Keratinocyte (primary cell): ENCODE measurements at regions not wholly inside any gene's neighbourhood (a gene's known extent, or its start where the extent isn't known, plus 50 kb on each side); places are given as distances from the start of the nearest gene placed in this dataset.

Source experiments
- DNase-seq: peaks from one replicate; pipeline ENCODE4 v3.0.0-alpha.2; 2011; ENCODE audit warnings: low read depth, missing footprints, low spot score
- FAIRE-seq: peaks from 2 replicates; lab custom pipeline; 2011; peaks lifted over from hg19 to GRCh38; lab: Jason Lieb, UNC
- H2AFZ ChIP-seq: 2 replicates; pipeline ENCODE4 v1.6.0; 2012; ENCODE audit warnings: low read length, control low read depth, inconsistent platforms; ENCODE audit not compliant: control insufficient read depth
- H3K27ac ChIP-seq: 2 replicates; pipeline ENCODE4 v1.5.1; 2011; ENCODE audit warnings: low read length; ENCODE audit not compliant: control insufficient read depth, insufficient read depth
- H3K27me3 ChIP-seq: 3 replicates; pipeline ENCODE4 v1.6.0; 2011; ENCODE audit warnings: low read length; ENCODE audit not compliant: control insufficient read depth, insufficient read depth; ENCODE audit errors: extremely low read depth
- H3K36me3 ChIP-seq, 2 experiments: 2 replicates in 1 of 2; 3 replicates in 1 of 2; pipeline ENCODE4 v1.5.1; 2011; ENCODE audit warnings: low read length in 2 of 2, mild to moderate bottlenecking in 1 of 2; ENCODE audit not compliant: control insufficient read depth in 2 of 2, insufficient read depth in 2 of 2; ENCODE audit errors: extremely low read depth in 1 of 2
- H3K4me1 ChIP-seq: 3 replicates; pipeline ENCODE4 v1.5.1; 2011; ENCODE audit warnings: low read length; ENCODE audit not compliant: control insufficient read depth, insufficient read depth; ENCODE audit errors: extremely low read depth
- H3K4me2 ChIP-seq: 3 replicates; pipeline ENCODE4 v1.6.0; 2011; ENCODE audit warnings: low read depth, low read length; ENCODE audit not compliant: control insufficient read depth, insufficient read depth; ENCODE audit errors: extremely low read depth
- H3K4me3 ChIP-seq, 3 experiments: fragments of 200-600 bp in 1 of 3; sonication (generic) in 1 of 3; 2 replicates in 2 of 3; 3 replicates in 1 of 3; pipeline ENCODE4 v1.5.1; 2011 to 2016; ENCODE audit warnings: low read length in 3 of 3, mild to moderate bottlenecking in 3 of 3, control low read depth in 2 of 3, inconsistent platforms in 1 of 3, low read depth in 1 of 3, mixed read lengths in 1 of 3, mixed run types in 1 of 3, moderate library complexity in 1 of 3; ENCODE audit not compliant: control insufficient read depth in 2 of 3, insufficient read depth in 2 of 3; ENCODE audit errors: extremely low read depth in 1 of 3
- H3K79me2 ChIP-seq: 2 replicates; pipeline ENCODE4 v1.6.0; 2012; ENCODE audit warnings: low read length; ENCODE audit not compliant: control insufficient read depth, insufficient read depth
- H3K9ac ChIP-seq: 3 replicates; pipeline ENCODE4 v1.6.0; 2011; ENCODE audit warnings: low read length; ENCODE audit not compliant: control insufficient read depth, insufficient read depth; ENCODE audit errors: extremely low read depth
- H3K9me1 ChIP-seq: 3 replicates; pipeline ENCODE4 v1.6.0; 2011; ENCODE audit warnings: low read length; ENCODE audit not compliant: control insufficient read depth, insufficient read depth; ENCODE audit errors: extremely low read depth
- H3K9me3 ChIP-seq: 2 replicates; pipeline ENCODE4 v1.5.1; 2012; ENCODE audit warnings: low read depth, low read length; ENCODE audit not compliant: control insufficient read depth
- H4K20me1 ChIP-seq: 3 replicates; pipeline ENCODE4 v1.6.0; 2011; ENCODE audit warnings: low read length; ENCODE audit not compliant: control insufficient read depth, insufficient read depth; ENCODE audit errors: extremely low read depth
- CTCF ChIP-seq, 3 experiments: IDR thresholded peaks in 1 of 3; conservative IDR thresholded peaks in 1 of 3; optimal IDR thresholded peaks in 1 of 3; 2 replicates in 2 of 3; 3 replicates in 1 of 3; pipeline versions ENCODE3 to v1.5.1; 2011; ENCODE audit warnings: low read length in 3 of 3, mild to moderate bottlenecking in 3 of 3, moderate library complexity in 2 of 3, control low read depth in 1 of 3, inconsistent platforms in 1 of 3; ENCODE audit not compliant: insufficient read depth in 2 of 3; ENCODE audit errors: extremely low read depth in 1 of 3
- EZH2 ChIP-seq: IDR thresholded peaks from one replicate; pipeline ENCODE4 v1.6.1; 2012; ENCODE audit warnings: inconsistent platforms, mild to moderate bottlenecking, low read length, moderate library complexity
- dilution Hi-C: fragments of 300-500 bp; cut with MboI; formaldehyde crosslinking; loops from one replicate; pipeline ENCODE4 v1.7.0; 2020; ENCODE audit warnings: low sequenced_read_pairs; ENCODE audit not compliant: extremely low pct_ligation_motif_present

DNA sequence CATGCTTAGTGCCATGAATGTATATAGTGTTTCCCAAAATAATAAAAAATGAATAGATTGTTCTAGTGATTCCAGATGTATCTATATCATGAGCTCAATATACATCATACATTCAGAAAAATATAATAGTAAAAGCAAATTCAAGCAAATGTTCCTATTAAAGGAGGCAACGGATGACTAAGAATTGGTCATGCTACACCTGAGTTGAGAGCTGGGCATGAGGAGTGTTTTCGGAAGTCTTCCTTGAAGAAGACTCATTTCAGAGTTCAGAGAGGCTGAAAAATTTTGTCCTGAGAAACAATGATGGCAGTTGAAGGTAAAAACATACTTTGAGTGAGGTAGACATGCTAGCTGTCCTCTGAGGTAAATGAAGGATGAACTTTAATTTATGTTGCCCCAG lies 79.3 kb upstream of the IL1RAPL2 start:
- no peak overlapping the region for H2AFZ ChIP-seq
- no peak overlapping the region for H3K4me2 ChIP-seq
- H3K9ac ChIP-seq, result no peak overlapping the region
- dilution Hi-C loops, result no loop called here
- no peaks in the 10 kb centered on the region for H3K79me2 ChIP-seq
- TF ChIP-seq CTCF (optimal IDR thresholded peaks at IDR 0.05 in 1 of 3, IDR thresholded peaks at IDR 0.05 in 1 of 3, conservative IDR thresholded peaks at IDR 0.05 in 1 of 3; ENCODE audit: extremely low read depth in 1 of 3, insufficient read depth in 2 of 3, low read length in 3 of 3), result no peak
- TF ChIP-seq EZH2, result no peak
- no peaks in the 10 kb centered on the region for H3K36me3 ChIP-seq
- H3K27ac ChIP-seq, result no peak overlapping the region
- no peaks in the 10 kb centered on the region for H3K4me1 ChIP-seq
- no peaks in the 10 kb centered on the region for H4K20me1 ChIP-seq
- H3K9me1 ChIP-seq, result no peaks in the 10 kb centered on the region
- DNase-seq (no peak), FAIRE-seq (no peak)
- no peak overlapping the region for H3K4me3 ChIP-seq
- H3K9me3 ChIP-seq, result no peaks in the 10 kb centered on the region
- H3K27me3 ChIP-seq, result no peaks in the 10 kb centered on the region

- dilution Hi-C loops, result no loop called here
- no peaks in the 10 kb centered on the region for H3K36me3 ChIP-seq
- DNase-seq, result no peak
These were observed 83.2 kb upstream of the IL1RAPL2 start for GRCh38 chrX:104482757-104483156.

More at GRCh38 chrX:104482757-104483156, 83.2 kb upstream of the IL1RAPL2 start:
- no peaks in the 10 kb centered on the region for H4K20me1 ChIP-seq
- H3K9me1 ChIP-seq, result no peaks in the 10 kb centered on the region
- no peaks in the 10 kb centered on the region for H3K79me2 ChIP-seq
- H3K4me1 ChIP-seq, result no peaks in the 10 kb centered on the region
- H3K4me3 ChIP-seq, result no peak overlapping the region
- no peak overlapping the region for H3K9ac ChIP-seq
- H2AFZ ChIP-seq, result no peak overlapping the region
- no peak overlapping the region for H3K4me2 ChIP-seq
- H3K27ac ChIP-seq, result no peak overlapping the region
- no peaks in the 10 kb centered on the region for H3K27me3 ChIP-seq
- TF ChIP-seq EZH2 (no peak), CTCF (optimal IDR thresholded peaks at IDR 0.05 in 1 of 3, IDR thresholded peaks at IDR 0.05 in 1 of 3, conservative IDR thresholded peaks at IDR 0.05 in 1 of 3; ENCODE audit: extremely low read depth in 1 of 3, insufficient read depth in 2 of 3, low read length in 3 of 3) (peak in 1 of 3 experiments; percentile 37)
- H3K9me3 ChIP-seq, result no peaks in the 10 kb centered on the region
- FAIRE-seq, result no peak
